ENCODE measurements at regions not wholly inside any gene's neighbourhood (a gene's known extent, or its start where the extent isn't known, plus 50 kb on each side); places are given as distances from the start of the nearest gene placed in this dataset.

DNA sequence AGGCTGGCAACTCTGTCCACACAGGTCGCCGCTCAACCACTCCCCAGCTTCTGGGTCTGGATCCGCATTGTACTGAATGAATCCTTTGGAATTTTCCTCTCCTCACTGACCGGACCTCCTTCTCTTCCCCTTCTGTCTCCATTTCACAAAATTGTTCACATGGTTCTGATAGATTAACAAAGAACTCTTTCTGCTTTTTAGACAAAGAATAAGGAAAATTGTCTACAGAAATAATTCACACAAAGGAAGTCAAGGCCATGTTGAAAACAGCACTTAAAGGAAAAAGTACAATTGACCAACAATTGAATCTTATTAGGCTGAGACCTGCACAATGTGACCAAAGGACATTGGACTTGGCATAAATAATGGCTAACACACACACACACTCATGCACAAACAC, 73.6 kb upstream of the GLI2 start:
- TF ChIP-seq POLR2AphosphoS5 (IDR thresholded peaks at IDR 0.05; ENCODE audit: low read depth, low read length) (no peak), FOXP2 (optimal IDR thresholded peaks at IDR 0.05; ENCODE audit: borderline replicate concordance, extremely low read depth, extremely low read length, insufficient read depth) (no peak), SIN3A (IDR thresholded peaks at IDR 0.05; ENCODE audit: borderline replicate concordance, insufficient read depth, low read length) (no peak), TAF1 (IDR thresholded peaks at IDR 0.05; ENCODE audit: borderline replicate concordance, insufficient read depth, low read length) (no peak)
- TF ChIP-seq, protein P1, sequence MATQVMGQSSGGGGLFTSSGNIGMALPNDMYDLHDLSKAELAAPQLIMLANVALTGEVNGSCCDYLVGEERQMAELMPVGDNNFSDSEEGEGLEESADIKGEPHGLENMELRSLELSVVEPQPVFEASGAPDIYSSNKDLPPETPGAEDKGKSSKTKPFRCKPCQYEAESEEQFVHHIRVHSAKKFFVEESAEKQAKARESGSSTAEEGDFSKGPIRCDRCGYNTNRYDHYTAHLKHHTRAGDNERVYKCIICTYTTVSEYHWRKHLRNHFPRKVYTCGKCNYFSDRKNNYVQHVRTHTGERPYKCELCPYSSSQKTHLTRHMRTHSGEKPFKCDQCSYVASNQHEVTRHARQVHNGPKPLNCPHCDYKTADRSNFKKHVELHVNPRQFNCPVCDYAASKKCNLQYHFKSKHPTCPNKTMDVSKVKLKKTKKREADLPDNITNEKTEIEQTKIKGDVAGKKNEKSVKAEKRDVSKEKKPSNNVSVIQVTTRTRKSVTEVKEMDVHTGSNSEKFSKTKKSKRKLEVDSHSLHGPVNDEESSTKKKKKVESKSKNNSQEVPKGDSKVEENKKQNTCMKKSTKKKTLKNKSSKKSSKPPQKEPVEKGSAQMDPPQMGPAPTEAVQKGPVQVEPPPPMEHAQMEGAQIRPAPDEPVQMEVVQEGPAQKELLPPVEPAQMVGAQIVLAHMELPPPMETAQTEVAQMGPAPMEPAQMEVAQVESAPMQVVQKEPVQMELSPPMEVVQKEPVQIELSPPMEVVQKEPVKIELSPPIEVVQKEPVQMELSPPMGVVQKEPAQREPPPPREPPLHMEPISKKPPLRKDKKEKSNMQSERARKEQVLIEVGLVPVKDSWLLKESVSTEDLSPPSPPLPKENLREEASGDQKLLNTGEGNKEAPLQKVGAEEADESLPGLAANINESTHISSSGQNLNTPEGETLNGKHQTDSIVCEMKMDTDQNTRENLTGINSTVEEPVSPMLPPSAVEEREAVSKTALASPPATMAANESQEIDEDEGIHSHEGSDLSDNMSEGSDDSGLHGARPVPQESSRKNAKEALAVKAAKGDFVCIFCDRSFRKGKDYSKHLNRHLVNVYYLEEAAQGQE (IDR thresholded peaks at IDR 0.05; ENCODE audit: insufficient read depth in 1 of 2, low read depth in 2 of 2, low read length in 2 of 2): no peak

DNA sequence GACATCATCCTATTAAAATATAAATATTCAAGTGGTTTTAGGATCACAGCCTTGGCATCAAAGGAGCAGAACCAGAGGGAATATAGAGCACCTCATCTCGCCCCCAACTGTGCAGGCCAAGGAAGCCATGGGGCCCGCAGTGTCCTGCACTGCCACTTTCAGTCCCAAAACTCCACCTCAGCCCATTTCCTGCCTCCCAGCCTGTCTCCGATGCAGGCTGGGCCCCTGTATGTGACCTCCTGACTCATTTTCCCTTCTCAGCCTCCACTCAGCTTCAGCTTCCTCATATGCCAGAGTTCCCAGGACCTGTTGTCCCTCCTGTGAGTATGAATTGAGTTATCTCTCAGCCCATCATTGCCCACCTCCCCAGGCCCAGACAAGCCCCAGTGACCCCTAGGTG, 72.9 kb upstream of the GLI2 start:
- TF ChIP-seq FOXP2 (optimal IDR thresholded peaks at IDR 0.05; ENCODE audit: borderline replicate concordance, extremely low read depth, extremely low read length, insufficient read depth) (no peak), POLR2AphosphoS5 (IDR thresholded peaks at IDR 0.05; ENCODE audit: low read depth, low read length) (no peak), TAF1 (IDR thresholded peaks at IDR 0.05; ENCODE audit: borderline replicate concordance, insufficient read depth, low read length) (no peak), SIN3A (IDR thresholded peaks at IDR 0.05; ENCODE audit: borderline replicate concordance, insufficient read depth, low read length) (no peak)
- TF ChIP-seq, protein P1 (IDR thresholded peaks at IDR 0.05; ENCODE audit: insufficient read depth in 1 of 2, low read depth in 2 of 2, low read length in 2 of 2): no peak

DNA sequence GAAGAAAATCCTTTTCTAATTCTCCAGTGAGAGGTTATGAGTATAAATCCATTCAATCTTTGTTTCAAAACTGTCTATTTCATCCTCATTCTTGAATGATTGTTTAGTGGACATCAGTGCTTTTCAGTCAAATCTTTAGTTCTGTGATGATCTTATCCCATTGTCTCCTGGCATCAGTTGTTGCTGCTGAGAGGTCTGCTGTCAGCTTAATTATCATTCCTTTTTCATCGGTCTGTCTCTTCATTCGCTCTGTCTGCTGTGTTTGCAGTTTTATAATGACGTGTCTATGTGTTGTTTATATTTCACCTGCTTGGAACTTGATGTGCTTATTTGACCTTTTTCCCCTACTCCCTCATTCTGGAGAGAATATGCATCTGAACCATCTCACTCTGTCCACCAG, 69.2 kb upstream of the GLI2 start:
- TF ChIP-seq FOXP2 (optimal IDR thresholded peaks at IDR 0.05; ENCODE audit: borderline replicate concordance, extremely low read depth, extremely low read length, insufficient read depth) (no peak), POLR2AphosphoS5 (IDR thresholded peaks at IDR 0.05; ENCODE audit: low read depth, low read length) (no peak), TAF1 (IDR thresholded peaks at IDR 0.05; ENCODE audit: borderline replicate concordance, insufficient read depth, low read length) (no peak), SIN3A (IDR thresholded peaks at IDR 0.05; ENCODE audit: borderline replicate concordance, insufficient read depth, low read length) (no peak)
- TF ChIP-seq, protein P1 (IDR thresholded peaks at IDR 0.05; ENCODE audit: insufficient read depth in 1 of 2, low read depth in 2 of 2, low read length in 2 of 2): no peak

DNA sequence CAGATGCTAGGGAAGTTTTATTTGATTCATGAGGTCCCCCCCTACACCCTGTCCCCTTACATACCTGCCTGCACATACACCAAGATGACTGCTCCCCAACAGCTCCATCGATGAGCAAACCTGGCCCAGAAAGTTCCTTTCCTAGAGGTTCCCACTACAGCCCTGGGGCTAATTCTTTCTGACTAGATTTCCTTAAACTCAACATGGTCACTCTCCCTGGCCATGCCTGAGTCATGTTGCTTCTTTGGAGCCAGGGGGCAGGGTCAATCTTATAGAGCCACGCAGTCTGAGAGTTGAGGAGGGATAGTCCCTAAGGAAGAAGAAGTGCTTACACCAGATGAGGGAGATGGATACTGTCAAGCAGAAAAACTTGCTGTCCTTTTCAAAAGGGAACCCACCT, 67.7 kb upstream of the GLI2 start:
- TF ChIP-seq POLR2AphosphoS5 (IDR thresholded peaks at IDR 0.05; ENCODE audit: low read depth, low read length): no peak
- TF ChIP-seq SIN3A (IDR thresholded peaks at IDR 0.05; ENCODE audit: borderline replicate concordance, insufficient read depth, low read length): no peak
- TF ChIP-seq FOXP2 (optimal IDR thresholded peaks at IDR 0.05; ENCODE audit: borderline replicate concordance, extremely low read depth, extremely low read length, insufficient read depth): no peak
- no peak for TF ChIP-seq TAF1 (IDR thresholded peaks at IDR 0.05; ENCODE audit: borderline replicate concordance, insufficient read depth, low read length)
- TF ChIP-seq, protein P1 (IDR thresholded peaks at IDR 0.05; ENCODE audit: insufficient read depth in 1 of 2, low read depth in 2 of 2, low read length in 2 of 2): no peak

Data from PFSK-1 (cell line).